ENCODE measurements at regions not wholly inside any gene's neighbourhood (a gene's known extent, or its start where the extent isn't known, plus 50 kb on each side); places are given as distances from the start of the nearest gene placed in this dataset.

- CTCF ChIA-PET, result no interaction called here
- intact Hi-C loops (cut with micrococcal nuclease; ENCODE audit: unreplicated experiment), result no loop called here
- no peaks in the 10 kb centered on the region for H3K36me3 ChIP-seq (ENCODE audit: control insufficient read depth, insufficient read depth, low read length)
These were observed 184.3 kb upstream of the DGKB start for GRCh38 chr7:15086862-15087261.

GRCh38 chr7:15086131-15086611 is 183.6 kb upstream of the DGKB start:
- POLR2A ChIA-PET, result no interaction called here
- H3K9me3 ChIP-seq (ENCODE audit: control insufficient read depth, insufficient read depth, low read depth, low read length), result peaks cover 5% of the 10 kb centered on the region; the same call in 1 of the 2 replicates
- no peak for DNase-seq (ENCODE audit: low read depth, low spot score)
- H3K4me1 ChIP-seq (ENCODE audit: control insufficient read depth, insufficient read depth, low read length), result no peaks in the 10 kb centered on the region
- ATAC-seq, result no peak
- no peaks in the 10 kb centered on the region for H3K36me3 ChIP-seq (ENCODE audit: control insufficient read depth, insufficient read depth, low read length)
- H3K27ac ChIP-seq (ENCODE audit: low read length), result no peak overlapping the region
- intact Hi-C loops (cut with micrococcal nuclease; ENCODE audit: unreplicated experiment), result no loop called here
- BruUV-seq (replicated peaks), result no TSS peak
- TF ChIP-seq TCF7L2 (IDR thresholded peaks at IDR 0.05; ENCODE audit: low read depth, low read length) (no peak), POLR2AphosphoS5 (IDR thresholded peaks at IDR 0.05; ENCODE audit: low read depth, low read length) (no peak), CTCF (IDR thresholded peaks at IDR 0.05) (no peak), REST (IDR thresholded peaks at IDR 0.05; ENCODE audit: insufficient read depth in 1 of 2, low read depth in 2 of 2, low read length in 1 of 2) (no peak), SIN3A (IDR thresholded peaks at IDR 0.05; ENCODE audit: borderline replicate concordance, insufficient read depth, low read depth, low read length) (no peak)
- no peaks in the 10 kb centered on the region for H3K27me3 ChIP-seq (ENCODE audit: control insufficient read depth, insufficient read depth, low read length)
- CTCF ChIA-PET, result no interaction called here
- in situ Hi-C loops (cut with HindIII; ENCODE audit: low pct_unique_long_range_greater_than_20kb, low sequenced_read_pairs), result no loop called here
- H3K4me3 ChIP-seq (ENCODE audit: low read depth in 2 of 2, low read length in 2 of 2), result no peak overlapping the region

More at GRCh38 chr7:15086862-15087261, 184.3 kb upstream of the DGKB start:
- POLR2A ChIA-PET, result no interaction called here
- Histone ChIP-seq H3K27me3 (ENCODE audit: control insufficient read depth, insufficient read depth, low read length) (no peaks in the 10 kb centered on the region), H3K27ac (ENCODE audit: low read length) (no peak overlapping the region), H3K4me3 (ENCODE audit: low read depth in 2 of 2, low read length in 2 of 2) (no peak overlapping the region), H3K9me3 (ENCODE audit: control insufficient read depth, insufficient read depth, low read depth, low read length) (peaks cover 5% of the 10 kb centered on the region; the same call in 1 of the 2 replicates), H3K4me1 (ENCODE audit: control insufficient read depth, insufficient read depth, low read length) (no peaks in the 10 kb centered on the region)
- no TSS peak for BruUV-seq (replicated peaks)
- ATAC-seq, result no peak
- in situ Hi-C loops (cut with HindIII; ENCODE audit: low pct_unique_long_range_greater_than_20kb, low sequenced_read_pairs), result no loop called here
- no peak for DNase-seq (ENCODE audit: low read depth, low spot score)
- TF ChIP-seq POLR2AphosphoS5 (IDR thresholded peaks at IDR 0.05; ENCODE audit: low read depth, low read length) (no peak), SIN3A (IDR thresholded peaks at IDR 0.05; ENCODE audit: borderline replicate concordance, insufficient read depth, low read depth, low read length) (no peak), TCF7L2 (IDR thresholded peaks at IDR 0.05; ENCODE audit: low read depth, low read length) (no peak), CTCF (IDR thresholded peaks at IDR 0.05) (no peak), REST (IDR thresholded peaks at IDR 0.05; ENCODE audit: insufficient read depth in 1 of 2, low read depth in 2 of 2, low read length in 1 of 2) (no peak)
